GM12878 (cell line): ENCODE measurements at regions not wholly inside any gene's neighbourhood (a gene's known extent, or its start where the extent isn't known, plus 50 kb on each side); places are given as distances from the start of the nearest gene placed in this dataset.

Source experiments
- ATAC-seq: fragments of 200-7000 bp; cut with Tn5 transposase; 3 replicates; pipeline ENCODE4 v1.9.1; 2020; ENCODE audit warnings: mild to moderate bottlenecking, moderate library complexity
- BruUV-seq: library from RNA; stranded (reverse); fragments of 400-500 nt; replicated peaks from 2 replicates; lab custom pipeline; 2021; lab: Mats Ljungman, UMichigan
- CTCF ChIA-PET: fragments of 300-600 bp; sonication (Branson Sonifier 250); formaldehyde crosslinking; extraction: SDS; loops from one replicate; lab custom pipeline; 2021; ENCODE audit warnings: inconsistent platforms; lab: Yijun Ruan, JAX
- POLR2A ChIA-PET: fragments of 350-600 bp; formaldehyde crosslinking; extraction: SDS; loops from one replicate; lab custom pipeline; 2021; ENCODE audit warnings: inconsistent platforms; lab: Charles Lee
- RAD21 ChIA-PET: fragments of 300-600 bp; sonication (Branson Sonifier 250); formaldehyde crosslinking; loops from one replicate; lab custom pipeline; 2023; ENCODE audit warnings: antibody characterized with exemption; ENCODE audit not compliant: unreplicated experiment; lab: Charles Lee
- SMC1A ChIA-PET: fragments of 300-600 bp; sonication (Branson Sonifier 250); formaldehyde crosslinking; loops from one replicate; lab custom pipeline; 2023; ENCODE audit not compliant: unreplicated experiment, uncharacterized antibody; lab: Charles Lee
- DNase-seq: peaks from one replicate; pipeline ENCODE4 v3.0.0-alpha.2; 2011; ENCODE audit warnings: low read depth, low spot score
- FAIRE-seq: peaks from 3 replicates; lab custom pipeline; 2011; peaks lifted over from hg19 to GRCh38; lab: Jason Lieb, UNC
- H2AFZ ChIP-seq: 2 replicates; pipeline ENCODE4 v1.6.0; 2011; ENCODE audit warnings: low read depth, low read length, control low read depth; ENCODE audit not compliant: control insufficient read depth
- H3K27ac ChIP-seq: 2 replicates; pipeline ENCODE4 v1.5.1; 2011; ENCODE audit warnings: control low read depth; ENCODE audit not compliant: control insufficient read depth, insufficient read depth
- H3K27me3 ChIP-seq, 2 experiments: replicated peaks in 1 of 2; 2 replicates each; pipeline versions ENCODE4 v1.6.0 to v1.6.1; 2011; ENCODE audit warnings: low read length in 1 of 2; ENCODE audit not compliant: control insufficient read depth in 2 of 2, insufficient read depth in 2 of 2
- H3K36me3 ChIP-seq, 2 experiments: 2 replicates each; pipeline ENCODE4 v1.5.1; 2011; ENCODE audit warnings: low read length in 1 of 2; ENCODE audit not compliant: control insufficient read depth in 2 of 2, insufficient read depth in 2 of 2
- H3K4me1 ChIP-seq: 2 replicates; pipeline ENCODE4 v1.6.1; 2011; ENCODE audit warnings: mild to moderate bottlenecking, low read length, moderate library complexity, mixed read lengths; ENCODE audit not compliant: control insufficient read depth, insufficient read depth
- H3K4me2 ChIP-seq: 2 replicates; pipeline ENCODE4 v1.6.0; 2011; ENCODE audit warnings: control low read depth; ENCODE audit not compliant: control insufficient read depth, insufficient read depth
- H3K4me3 ChIP-seq: fragments of 200-600 bp; sonication (generic); 2 replicates; pipeline ENCODE4 v1.5.1; 2016
- H3K79me2 ChIP-seq: 2 replicates; pipeline ENCODE4 v1.6.0; 2011; ENCODE audit warnings: low read length; ENCODE audit not compliant: control insufficient read depth, insufficient read depth
- H3K9ac ChIP-seq: 2 replicates; pipeline ENCODE4 v1.8.0; 2011; ENCODE audit warnings: low read length, control low read depth, mixed read lengths; ENCODE audit not compliant: control insufficient read depth, insufficient read depth
- H3K9me3 ChIP-seq: replicated peaks from 3 replicates; pipeline ENCODE4 v1.5.1; 2011; ENCODE audit warnings: mild to moderate bottlenecking, low read length; ENCODE audit not compliant: control insufficient read depth, insufficient read depth
- H4K20me1 ChIP-seq: 2 replicates; pipeline ENCODE4 v1.6.0; 2011; ENCODE audit not compliant: control insufficient read depth, insufficient read depth
- CTCF ChIP-seq, 3 experiments: IDR thresholded peaks in 2 of 3; conservative IDR thresholded peaks in 1 of 3; 2 replicates each; pipeline ENCODE4 v1.5.1; 2011; ENCODE audit warnings: low read depth in 3 of 3, low read length in 3 of 3, mild to moderate bottlenecking in 3 of 3, control low read depth in 2 of 3, moderate library complexity in 2 of 3, inconsistent platforms in 1 of 3, mixed read lengths in 1 of 3; ENCODE audit not compliant: control insufficient read depth in 2 of 3, insufficient read depth in 1 of 3; ENCODE audit errors: extremely low read depth in 1 of 3
- NBN ChIP-seq: fragments of 450-650 bp; IDR thresholded peaks from 2 replicates; pipeline ENCODE4 v1.6.1; 2016
- RAD21 ChIP-seq: IDR thresholded peaks from 2 replicates; pipeline ENCODE4 v1.6.1; 2011; ENCODE audit warnings: mild to moderate bottlenecking, low read depth, low read length, moderate library complexity; ENCODE audit not compliant: insufficient read depth
- SUPT20H ChIP-seq: IDR thresholded peaks from 2 replicates; pipeline ENCODE4 v1.6.1; 2011; ENCODE audit warnings: low read depth, mild to moderate bottlenecking, low read length, moderate library complexity, borderline replicate concordance; ENCODE audit not compliant: control insufficient read depth
- WGBS: methylation state at CpG from one replicate; pipeline ENCODE4 v1.1.6; 2016; ENCODE audit warnings: low lambda C conversion rate; ENCODE audit not compliant: insufficient replicate concordance, insufficient coverage; ENCODE audit errors: missing lambda C conversion rate; 5-methylcytosine and 5-hydroxymethylcytosine counted together
- in situ Hi-C: fragments of 300-500 bp; cut with MboI; formaldehyde crosslinking; loops from 9 replicates; pipeline ENCODE4 v1.14.3; 2018; ENCODE audit warnings: mixed read lengths
- intact Hi-C: fragments of 100-400 bp; cut with micrococcal nuclease; formaldehyde crosslinking; loops from one replicate; pipeline ENCODE4 v1.14.2; 2022; ENCODE audit not compliant: unreplicated experiment

- no peaks in the 10 kb centered on the region for H3K36me3 ChIP-seq
- no peak for DNase-seq
- no peak overlapping the region for H2AFZ ChIP-seq
- no peak overlapping the region for H3K4me2 ChIP-seq
- H3K9me3 ChIP-seq: no peaks in the 10 kb centered on the region
- no peak overlapping the region for H3K27ac ChIP-seq
- no peaks in the 10 kb centered on the region for H3K4me1 ChIP-seq
- RAD21 ChIA-PET: no interaction called here
- POLR2A ChIA-PET: no interaction called here
- CTCF ChIA-PET: interaction anchor here (2.5 kb wide), 1 partner anchor 898 kb away, joined by 14 read pairs; no protein-coding TSS in a partner anchor
- no TSS peak for BruUV-seq
- H4K20me1 ChIP-seq: no peaks in the 10 kb centered on the region
- intact Hi-C loops: loop anchor here (2.0 kb wide), 1 partner anchor 897 kb away; the partner anchor contains the start of gene BASP1
- no peak overlapping the region for H3K4me3 ChIP-seq
- 13% methylated on average over 3 of the region's 3 CpGs for WGBS
- TF ChIP-seq RAD21 (peak; percentile 38), CTCF (IDR thresholded peaks at IDR 0.05 in 2 of 3, conservative IDR thresholded peaks at IDR 0.05 in 1 of 3; ENCODE audit: control insufficient read depth in 2 of 3, extremely low read depth in 1 of 3, insufficient read depth in 1 of 3, low read depth in 3 of 3, low read length in 3 of 3) (peak in 1 of 3 experiments; percentile 14; a peak in 1 of 6 replicates), SUPT20H (no peak), NBN (no peak)
- TF ChIP-seq, all 136 proteins: peak for 2
- no peaks in the 10 kb centered on the region for H3K27me3 ChIP-seq
- SMC1A ChIA-PET: interaction anchor here (2.6 kb wide), 1 partner anchor 898 kb away, joined by 12 read pairs; no protein-coding TSS in a partner anchor
- no peaks in the 10 kb centered on the region for H3K79me2 ChIP-seq
- no peak for FAIRE-seq
- in situ Hi-C loops: loop anchor here (10.0 kb wide), 1 partner anchor 899 kb away; the partner anchor contains the start of gene BASP1
- no peak for ATAC-seq
- no peak overlapping the region for H3K9ac ChIP-seq
Measured at GRCh38 chr5:18113721-18114120, 479.5 kb downstream of the TAF11L14 start.
